ENCODE measurements at regions not wholly inside any gene's neighbourhood (a gene's known extent, or its start where the extent isn't known, plus 50 kb on each side); places are given as distances from the start of the nearest gene placed in this dataset.

DNA sequence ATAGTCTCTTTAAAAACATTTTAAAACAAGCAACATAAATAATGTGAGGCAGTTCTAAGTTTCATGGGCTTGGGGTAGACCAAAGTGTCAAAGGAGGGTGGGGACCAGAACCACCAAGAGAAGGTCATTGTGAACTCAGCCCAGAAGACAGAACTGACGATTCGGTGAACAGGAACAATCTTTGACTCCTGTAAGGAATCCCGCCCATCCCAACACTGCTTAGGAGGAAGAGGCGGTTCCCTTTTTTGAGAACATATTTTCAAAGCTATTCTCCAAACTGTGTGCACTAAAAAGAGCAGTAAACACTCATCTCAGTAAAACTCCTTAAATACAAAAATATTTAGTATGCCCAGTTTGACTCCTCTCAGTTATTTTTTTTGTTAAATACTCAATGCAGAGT, 176.5 kb upstream of the TLE4 start:
- POLR2A ChIA-PET (ENCODE audit: partially characterized antibody) = no interaction called here
- CTCF ChIA-PET (ENCODE audit: partially characterized antibody) = interaction anchor here (0.6 kb wide), 1 partner anchor 36 kb away, joined by 4 read pairs; no protein-coding TSS in a partner anchor
- H3K79me1 ChIP-seq (ENCODE audit: low read depth, low read length) = no peaks in the 10 kb centered on the region
- H3K4me3 ChIP-seq (ENCODE audit: extremely low read depth in 1 of 4, insufficient read depth in 2 of 4, low read depth in 3 of 4, low read length in 4 of 4) = peak overlapping the region in 1 of 4 experiments; percentile 46; a peak in 1 of 8 replicates
- H3K36me3 ChIP-seq (ENCODE audit: control insufficient read depth in 2 of 4, insufficient read depth in 4 of 4, low read length in 3 of 4) = no peaks in the 10 kb centered on the region
- no peak overlapping the region for H4K91ac ChIP-seq (replicated peaks; ENCODE audit: insufficient read length, low read length)
- FAIRE-seq (no peak), DNase-seq (ENCODE audit: low read depth in 1 of 2, low spot score in 2 of 2) (no peak)
- peaks cover 0 to 7% (median 4%) of the 10 kb centered on the region in 4 experiments; a peak in 2 of 7 replicates for H3K4me1 ChIP-seq (replicated peaks in 1 of 4; ENCODE audit: control insufficient read depth in 3 of 4, insufficient read depth in 4 of 4, low read length in 3 of 4)
- peak overlapping the region in 1 of 2 experiments; percentile 54; a peak in 1 of 4 replicates for H3K4me2 ChIP-seq (ENCODE audit: insufficient read depth in 1 of 2, low read depth in 2 of 2, low read length in 2 of 2)
- H2BK12ac ChIP-seq (ENCODE audit: low read depth, low read length) = no peak overlapping the region
- no peak overlapping the region for H2BK5ac ChIP-seq (ENCODE audit: low read depth, low read length)
- no peak overlapping the region for H2BK20ac ChIP-seq (ENCODE audit: low read length)
- no peak overlapping the region for H3K14ac ChIP-seq (ENCODE audit: insufficient read length)
- H3K23ac ChIP-seq (ENCODE audit: insufficient read length) = no peak overlapping the region
- H3K27me3 ChIP-seq (replicated peaks in 1 of 4; ENCODE audit: control insufficient read depth in 3 of 4, extremely low read depth in 1 of 4, insufficient read depth in 3 of 4, low read length in 3 of 4) = no peaks in the 10 kb centered on the region; a peak in 1 of 7 replicates
- H3K23me2 ChIP-seq (ENCODE audit: low read depth, low read length) = no peaks in the 10 kb centered on the region
- H3K4ac ChIP-seq (replicated peaks; ENCODE audit: insufficient read length, low read depth, low read length) = no peak overlapping the region
- no peak overlapping the region for H2AFZ ChIP-seq (ENCODE audit: low read length)
- 70% methylated on average over 4 of the region's 4 CpGs; no CpG with 5 or more reads in 1 of the 2 experiments for WGBS, 2 experiments (ENCODE audit: extremely low coverage in 1 of 2, insufficient coverage in 1 of 2, insufficient read length in 1 of 2, insufficient replicate concordance in 2 of 2, low coverage in 1 of 2, low lambda C conversion rate in 2 of 2, missing lambda C conversion rate in 1 of 2)
- no peaks in the 10 kb centered on the region for H3K9me3 ChIP-seq (ENCODE audit: insufficient read depth in 2 of 2, low read depth in 1 of 2, low read length in 1 of 2)
- H3K18ac ChIP-seq (ENCODE audit: extremely low read depth, low read length) = no peak overlapping the region
- no peak overlapping the region for H2BK15ac ChIP-seq (ENCODE audit: low read length)
- H3K56ac ChIP-seq (replicated peaks; ENCODE audit: insufficient read length, low read depth, low read length) = no peak overlapping the region
- H4K20me1 ChIP-seq (replicated peaks in 1 of 2; ENCODE audit: control insufficient read depth in 1 of 2, insufficient read depth in 2 of 2, low read length in 2 of 2) = no peaks in the 10 kb centered on the region
- H2AK5ac ChIP-seq (ENCODE audit: low read depth, low read length) = no peak overlapping the region
- H3K9ac ChIP-seq (replicated peaks in 1 of 4; ENCODE audit: extremely low read depth in 1 of 4, low read depth in 3 of 4, low read length in 3 of 4) = no peak overlapping the region
- H4K8ac ChIP-seq (ENCODE audit: extremely low read depth, insufficient read depth, low read length) = no peak overlapping the region
- H2BK120ac ChIP-seq (replicated peaks; ENCODE audit: low read depth, low read length) = no peak overlapping the region
- no peaks in the 10 kb centered on the region for H3K79me2 ChIP-seq (ENCODE audit: control insufficient read depth in 1 of 2, insufficient read depth in 2 of 2, low read length in 2 of 2)
- no peak overlapping the region for H3K27ac ChIP-seq (ENCODE audit: low read depth, low read length)
- H4K5ac ChIP-seq (ENCODE audit: insufficient read length, low read depth, low read length) = no peak overlapping the region
- no peak for TF ChIP-seq POLR2AphosphoS5 (IDR thresholded peaks at IDR 0.05; ENCODE audit: low read depth, low read length)
- TF ChIP-seq SAP30 (IDR thresholded peaks at IDR 0.05; ENCODE audit: insufficient read depth, insufficient replicate concordance, low read length) = no peak
- TF ChIP-seq ASH2L (IDR thresholded peaks at IDR 0.05; ENCODE audit: low read length) = no peak
- TF ChIP-seq KDM1A (IDR thresholded peaks at IDR 0.05; ENCODE audit: borderline replicate concordance, low read length) = no peak
- TF ChIP-seq, protein P1, sequence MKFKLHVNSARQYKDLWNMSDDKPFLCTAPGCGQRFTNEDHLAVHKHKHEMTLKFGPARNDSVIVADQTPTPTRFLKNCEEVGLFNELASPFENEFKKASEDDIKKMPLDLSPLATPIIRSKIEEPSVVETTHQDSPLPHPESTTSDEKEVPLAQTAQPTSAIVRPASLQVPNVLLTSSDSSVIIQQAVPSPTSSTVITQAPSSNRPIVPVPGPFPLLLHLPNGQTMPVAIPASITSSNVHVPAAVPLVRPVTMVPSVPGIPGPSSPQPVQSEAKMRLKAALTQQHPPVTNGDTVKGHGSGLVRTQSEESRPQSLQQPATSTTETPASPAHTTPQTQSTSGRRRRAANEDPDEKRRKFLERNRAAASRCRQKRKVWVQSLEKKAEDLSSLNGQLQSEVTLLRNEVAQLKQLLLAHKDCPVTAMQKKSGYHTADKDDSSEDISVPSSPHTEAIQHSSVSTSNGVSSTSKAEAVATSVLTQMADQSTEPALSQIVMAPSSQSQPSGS (IDR thresholded peaks at IDR 0.05; ENCODE audit: low read length) = no peak
- TF ChIP-seq FOSL1 (IDR thresholded peaks at IDR 0.05; ENCODE audit: insufficient read depth, low read depth, low read length) = no peak
- TF ChIP-seq SP4 (IDR thresholded peaks at IDR 0.05; ENCODE audit: low read length) = no peak
- TF ChIP-seq SIN3A (conservative IDR thresholded peaks at IDR 0.05 in 1 of 2, IDR thresholded peaks at IDR 0.05 in 1 of 2; ENCODE audit: low read depth in 1 of 2, low read length in 2 of 2) = no peak
- TF ChIP-seq, protein P2, sequence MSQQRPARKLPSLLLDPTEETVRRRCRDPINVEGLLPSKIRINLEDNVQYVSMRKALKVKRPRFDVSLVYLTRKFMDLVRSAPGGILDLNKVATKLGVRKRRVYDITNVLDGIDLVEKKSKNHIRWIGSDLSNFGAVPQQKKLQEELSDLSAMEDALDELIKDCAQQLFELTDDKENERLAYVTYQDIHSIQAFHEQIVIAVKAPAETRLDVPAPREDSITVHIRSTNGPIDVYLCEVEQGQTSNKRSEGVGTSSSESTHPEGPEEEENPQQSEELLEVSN (IDR thresholded peaks at IDR 0.05) = no peak
- no peak for TF ChIP-seq RNF2 (IDR thresholded peaks at IDR 0.05; ENCODE audit: borderline replicate concordance, low read depth, low read length, missing control alignments, poor library complexity, severe bottlenecking)
